ENCODE measurements at regions not wholly inside any gene's neighbourhood (a gene's known extent, or its start where the extent isn't known, plus 50 kb on each side); places are given as distances from the start of the nearest gene placed in this dataset.

DNA sequence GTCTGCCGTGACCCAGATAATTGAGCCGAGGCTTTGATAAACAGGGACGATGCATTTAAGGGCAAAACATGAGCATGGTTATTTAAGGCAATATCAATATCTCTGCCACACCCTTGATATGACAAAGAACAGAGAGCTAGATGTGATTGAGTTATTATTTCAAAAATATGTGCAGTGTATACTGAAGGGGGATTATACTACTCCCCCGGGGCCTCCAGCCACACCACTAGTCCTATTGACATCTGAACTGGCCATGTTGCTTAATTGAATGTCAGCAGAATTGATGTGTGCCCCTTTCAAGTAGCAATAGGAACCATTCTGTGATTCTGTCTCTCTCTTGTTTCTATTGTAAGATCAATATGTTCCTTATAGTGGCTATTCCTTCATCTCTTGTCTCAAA, 794.8 kb upstream of the SEL1L start:
- no peak for DNase-seq

DNA sequence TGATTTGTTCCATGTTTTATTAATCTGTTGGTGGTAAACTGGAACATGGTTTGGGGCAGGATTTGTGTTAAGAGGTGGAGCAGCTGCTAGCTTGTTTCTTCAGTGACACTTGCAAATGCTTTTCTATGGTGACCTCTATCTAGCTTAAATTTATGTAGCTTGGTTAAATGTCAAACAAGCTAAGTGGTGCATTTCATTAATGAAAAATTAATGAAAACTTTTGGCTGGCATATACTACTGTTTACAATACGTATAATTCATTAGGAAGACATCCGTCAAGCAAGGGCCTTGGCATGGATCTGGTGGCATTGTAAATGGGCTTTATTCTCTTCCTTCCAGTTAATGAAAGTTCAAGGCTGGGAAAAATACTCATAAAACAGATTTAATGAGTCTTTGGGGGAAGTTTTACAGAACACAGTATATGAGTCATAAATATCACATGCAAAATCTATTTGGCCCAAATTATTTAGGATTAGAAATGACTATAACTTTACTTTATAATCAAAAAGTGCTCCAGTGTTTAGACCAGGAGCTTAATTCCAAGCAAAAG, 807.7 kb upstream of the SEL1L start:
- no peak for DNase-seq

DNA sequence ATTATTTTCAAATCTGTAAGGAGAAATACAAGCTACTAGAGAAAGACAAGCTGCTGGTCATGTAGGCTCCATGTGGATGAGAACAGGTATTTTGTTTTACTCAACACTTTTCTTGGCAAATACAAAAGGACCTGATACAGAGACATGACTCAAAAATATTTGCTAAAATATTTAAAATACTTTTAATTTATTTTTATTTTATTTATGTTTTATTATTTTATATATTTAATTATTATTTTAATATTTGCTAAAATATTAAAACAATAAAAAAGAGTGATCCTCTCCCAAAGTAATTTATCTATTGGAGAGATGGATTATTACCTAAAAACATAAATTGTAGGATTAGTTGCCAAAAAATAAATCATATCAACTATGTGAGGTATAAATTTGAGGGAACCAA, 808.9 kb upstream of the SEL1L start:
- no peak for DNase-seq

DNA sequence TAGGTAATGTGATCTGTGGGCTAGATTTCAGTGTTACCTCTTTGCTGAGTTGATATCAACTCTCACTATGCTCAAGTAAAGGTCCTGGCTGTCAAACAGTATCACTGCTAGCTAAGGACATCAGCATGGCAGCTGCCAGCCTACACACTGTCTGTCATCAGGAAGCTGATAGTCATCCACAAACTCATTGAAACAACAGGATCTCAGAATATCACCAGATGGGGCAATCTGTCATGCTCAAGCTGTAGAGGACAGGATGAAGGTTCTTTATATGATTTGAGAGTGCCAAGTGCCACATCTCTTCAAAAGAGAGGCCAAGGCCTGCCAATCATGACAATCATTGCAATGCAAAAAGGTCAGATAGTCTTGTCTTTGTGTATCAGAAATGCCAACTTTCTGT, 811.5 kb upstream of the SEL1L start:
- DNase-seq, result no peak

DNA sequence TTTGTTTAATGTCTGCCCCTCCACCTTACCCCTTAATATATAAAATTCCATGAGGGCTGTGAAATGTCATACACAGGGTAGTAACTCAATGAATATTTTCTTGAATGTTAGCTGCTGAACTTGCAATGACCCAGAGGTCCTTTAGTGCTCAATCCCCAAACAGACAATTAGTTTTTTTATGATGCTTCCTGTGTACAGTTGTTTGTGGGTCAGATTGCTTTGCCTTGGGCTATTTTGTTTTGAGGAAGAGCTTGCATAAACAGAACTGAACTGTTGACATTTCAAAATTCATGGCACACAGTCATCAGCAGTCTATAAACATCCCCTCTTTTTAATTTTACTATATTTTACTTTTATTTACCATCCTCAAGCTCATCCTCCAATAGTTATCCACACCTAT, 820.5 kb upstream of the SEL1L start:
- DNase-seq, result no peak

DNA sequence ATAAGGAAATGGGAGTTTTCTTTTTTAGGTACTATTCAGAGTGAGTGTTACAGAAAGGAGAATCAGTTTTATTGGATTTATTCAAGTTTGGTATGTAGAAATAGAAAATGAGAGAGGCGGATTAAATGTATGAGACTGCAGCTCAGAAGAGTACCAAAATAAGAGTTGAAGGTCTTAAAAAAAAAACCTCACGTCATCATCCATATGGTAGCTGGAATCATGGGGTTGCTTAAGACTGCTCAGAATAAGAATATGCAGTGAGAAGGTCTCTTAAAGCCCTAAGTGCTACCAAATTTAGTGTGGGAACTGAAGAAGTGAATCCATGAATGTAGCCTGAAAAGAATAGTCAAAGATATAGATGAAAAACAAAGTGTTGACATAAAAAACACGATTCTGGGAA, 825.5 kb upstream of the SEL1L start:
- peak in 1 of 58 donors; percentile 6 for DNase-seq

DNA sequence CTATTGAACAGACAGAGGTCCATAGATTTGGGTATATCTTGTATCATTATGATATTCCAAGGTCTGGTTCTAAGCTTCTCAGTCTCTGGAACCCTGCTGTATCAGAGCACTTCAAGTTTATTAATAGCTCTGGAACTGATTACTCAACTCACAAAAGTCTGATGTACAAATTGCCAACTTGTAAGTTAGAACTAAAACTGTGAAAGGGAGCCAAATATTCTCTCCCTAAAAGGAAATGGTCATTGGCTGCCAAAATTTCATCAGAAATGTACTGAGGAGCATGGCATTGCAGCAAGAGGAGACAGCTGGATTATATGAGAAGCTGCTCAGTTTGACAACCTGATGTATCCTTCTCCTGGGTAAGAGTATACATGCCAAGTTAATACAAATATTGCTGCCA, 828.8 kb upstream of the SEL1L start:
- DNase-seq, result peak in 1 of 58 donors; percentile 5

DNA sequence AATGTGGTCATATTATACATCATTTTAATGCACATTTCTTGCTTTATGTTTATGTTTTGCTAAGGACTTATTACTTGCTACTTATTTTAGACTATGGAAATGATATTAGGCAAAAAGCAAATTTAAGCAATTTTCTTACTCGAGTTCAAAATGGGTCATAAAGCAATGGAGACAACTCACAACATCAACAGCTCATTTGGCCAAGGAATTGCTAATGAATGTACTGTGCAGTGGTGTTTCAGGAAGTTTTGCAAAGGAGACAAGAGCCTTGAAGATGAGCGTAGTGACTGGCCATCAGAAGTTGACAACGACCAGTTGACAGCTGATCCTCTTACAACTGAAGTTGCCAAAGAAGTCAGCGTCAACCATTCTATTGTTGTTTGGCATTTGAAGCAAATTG, 831.8 kb upstream of the SEL1L start:
- no peak for DNase-seq

DNA sequence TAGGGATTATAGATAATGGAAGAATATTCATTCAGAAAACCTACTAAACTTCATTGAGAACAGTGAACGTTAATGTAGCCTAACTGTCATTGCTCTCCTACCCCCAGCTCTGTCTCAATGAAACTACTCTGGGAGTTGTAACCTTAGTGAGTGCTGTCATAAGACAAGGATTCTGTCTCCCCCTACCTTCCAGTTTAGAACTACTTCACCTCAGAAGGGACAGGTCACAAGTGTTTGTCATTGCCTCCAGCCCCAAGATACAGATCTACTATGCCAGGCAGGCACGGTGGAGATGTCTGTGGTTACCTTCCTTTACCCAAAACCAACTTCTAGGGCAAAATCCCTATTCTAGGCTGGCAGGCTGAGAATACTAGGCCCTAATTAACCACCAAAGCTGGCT, 833.1 kb upstream of the SEL1L start:
- no peak for DNase-seq

DNA sequence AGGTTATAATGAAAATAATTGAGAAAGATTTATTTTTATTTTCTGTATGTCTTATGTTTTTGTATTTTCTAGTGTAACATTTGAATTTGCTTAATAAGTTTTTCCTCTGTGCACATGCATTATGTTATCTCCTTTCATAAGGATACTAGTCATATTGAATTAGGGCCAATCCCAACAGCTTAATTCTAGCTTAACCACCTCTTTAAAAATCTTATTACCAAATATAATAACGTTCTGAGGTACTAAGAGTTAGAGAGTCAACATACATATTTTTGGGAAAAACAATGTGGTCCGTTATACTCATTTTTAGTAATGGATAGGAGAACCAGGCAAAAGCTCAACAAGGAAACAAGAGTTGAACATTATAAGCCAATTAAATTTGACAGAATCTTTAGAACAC, 845.6 kb upstream of the SEL1L start:
- no peak for DNase-seq

DNA sequence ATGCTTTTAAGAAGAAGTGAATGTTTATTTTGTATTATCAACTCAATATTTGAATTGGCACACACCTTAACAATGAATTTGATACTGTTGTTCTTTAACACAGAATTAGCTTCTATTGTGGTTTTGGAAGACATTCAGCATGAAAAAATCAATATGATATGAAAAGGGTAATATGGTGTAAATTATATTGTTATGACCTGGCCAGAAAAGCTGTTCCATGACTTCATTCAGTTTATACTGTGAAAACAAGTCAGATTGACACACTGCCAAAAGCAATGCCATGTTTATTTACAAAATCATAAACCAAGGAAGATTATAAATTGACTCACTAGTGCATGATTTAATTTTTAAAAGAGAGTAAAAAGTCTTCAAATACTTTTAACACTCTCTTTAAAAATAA, 851.4 kb upstream of the SEL1L start:
- DNase-seq, result no peak

DNA sequence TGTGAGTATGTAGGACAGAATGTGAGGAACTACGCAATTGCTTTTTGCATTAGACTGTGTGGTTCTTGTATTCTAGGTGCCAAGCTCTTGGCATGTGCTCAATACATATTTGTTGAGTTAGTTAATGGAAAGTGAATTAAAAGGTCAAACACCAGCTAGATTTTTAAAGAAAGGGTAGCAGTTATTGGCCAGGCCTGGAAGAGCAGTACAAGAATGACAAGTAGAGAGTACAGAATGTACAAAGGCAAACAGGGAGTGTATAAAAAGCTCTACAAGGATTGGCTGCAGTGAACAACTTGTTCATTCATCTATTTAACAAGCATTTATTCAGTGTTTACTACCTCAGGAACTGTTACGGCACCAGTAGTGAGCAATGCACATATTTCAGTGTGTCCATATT, 854.0 kb upstream of the SEL1L start:
- DNase-seq, result peak in 4 of 58 donors; percentile 1 to 70 (median 6)

DNA sequence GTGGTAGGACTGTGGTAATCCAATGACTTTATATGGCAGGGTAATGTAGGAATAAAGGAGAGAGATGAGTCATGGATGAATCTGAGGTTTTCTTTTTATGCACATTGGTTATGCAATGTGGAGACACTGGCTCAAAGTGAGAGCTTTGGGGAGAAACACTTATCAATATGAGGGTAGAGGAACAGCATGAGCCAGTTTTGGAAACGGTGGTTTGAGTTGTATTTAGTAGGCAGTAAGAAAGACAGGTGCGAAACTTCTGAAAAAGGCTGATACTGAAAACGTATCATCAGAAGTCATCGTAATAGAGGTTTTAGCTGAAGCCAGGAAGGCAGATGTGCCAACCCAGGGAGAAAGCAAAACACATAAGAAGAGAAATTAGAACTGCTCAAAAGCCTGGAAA, 854.8 kb upstream of the SEL1L start:
- peak in 1 of 58 donors; percentile 12 for DNase-seq

DNA sequence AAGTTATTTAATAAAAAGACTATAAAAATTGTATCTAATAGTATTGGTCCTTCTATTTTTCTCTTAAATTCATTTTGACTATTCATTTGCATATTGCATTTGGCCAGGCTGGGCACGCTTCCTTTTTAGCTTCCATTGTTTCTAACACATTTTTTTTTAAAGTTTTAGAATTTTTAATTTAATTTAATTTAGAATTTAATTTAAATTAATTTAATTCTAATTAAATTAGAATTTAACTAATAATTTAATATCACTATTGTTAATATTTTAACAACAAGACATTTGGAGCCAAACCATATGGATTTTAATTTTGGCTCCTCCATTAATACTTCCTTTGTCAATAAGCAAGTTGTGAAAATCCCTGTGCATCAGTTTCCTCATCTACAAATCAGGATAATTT, 856.9 kb upstream of the SEL1L start:
- no peak for DNase-seq

DNA sequence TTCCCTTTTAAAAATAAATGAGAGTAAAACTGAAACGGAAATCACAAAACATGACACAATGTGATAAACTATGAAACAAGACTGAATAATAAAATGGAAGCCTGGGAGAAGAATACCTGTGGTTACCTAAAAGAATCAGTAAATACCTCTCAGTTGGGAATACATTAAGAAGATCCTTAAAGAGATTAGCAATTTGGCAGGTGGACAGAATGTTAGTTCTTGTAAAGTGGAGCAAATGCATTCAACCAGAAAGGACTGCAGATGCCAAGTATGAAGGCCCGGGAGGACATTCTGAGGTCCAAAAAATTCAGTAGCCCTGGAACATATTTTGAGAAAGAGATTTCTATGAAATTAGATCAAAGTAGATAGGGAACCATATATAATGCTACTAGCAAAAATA, 861.3 kb upstream of the SEL1L start:
- DNase-seq, result no peak

DNA sequence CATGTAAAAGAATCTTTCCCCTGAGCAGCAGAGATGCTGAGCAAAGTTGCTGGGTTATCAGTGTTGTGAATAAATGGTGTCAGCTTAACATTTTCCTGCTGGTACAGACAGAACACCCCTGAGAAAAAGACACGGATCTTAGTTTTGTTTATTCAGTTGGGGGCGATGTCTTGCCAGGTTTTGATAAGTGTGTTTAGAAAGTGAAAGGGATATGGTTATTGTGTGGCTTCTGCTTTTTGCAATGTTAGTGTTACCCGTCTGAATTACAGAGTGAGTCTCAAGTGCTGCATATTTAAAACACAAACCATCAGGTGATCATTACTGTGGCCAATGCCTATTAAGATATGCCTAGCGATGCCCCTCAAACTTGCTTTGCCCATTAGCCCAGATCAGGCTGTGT, 864.6 kb upstream of the SEL1L start:
- DNase-seq, result no peak

DNA sequence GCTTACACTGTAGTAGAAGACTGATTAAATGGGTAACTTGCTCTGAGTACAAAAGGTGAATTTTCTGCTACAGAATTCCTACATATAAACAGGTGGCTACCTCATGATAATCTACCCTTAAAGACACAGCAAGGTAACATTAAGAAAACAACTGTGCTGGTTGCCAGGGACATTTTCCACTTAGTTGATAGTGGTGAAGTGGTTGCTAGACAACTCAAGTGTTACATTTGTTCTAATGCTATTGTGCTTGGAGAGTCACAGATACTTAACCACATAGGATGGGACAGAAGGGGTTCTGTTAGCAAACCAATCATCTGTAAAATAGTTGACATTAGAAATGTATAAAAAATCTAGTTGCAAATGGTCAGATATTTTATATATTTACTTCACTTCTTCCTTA, 870.3 kb upstream of the SEL1L start:
- no peak for DNase-seq

DNA sequence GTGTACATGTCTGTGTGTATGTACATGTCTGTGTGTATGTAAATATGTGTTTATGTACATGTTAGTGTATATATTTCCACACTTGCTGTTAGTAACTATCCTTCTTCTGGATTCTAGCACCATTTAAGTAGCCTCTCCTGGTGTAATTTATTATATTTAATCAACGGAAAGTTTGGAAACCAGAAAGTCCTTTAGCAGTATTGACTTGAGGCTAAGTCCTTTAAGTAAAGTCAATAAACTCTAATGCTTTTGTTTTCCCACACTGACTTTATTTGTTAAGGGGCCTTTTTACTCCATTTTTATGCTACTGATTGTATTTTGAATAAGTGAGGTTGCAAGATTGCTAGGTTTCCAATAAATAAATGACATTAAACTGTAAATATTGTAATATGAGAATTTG, 876.4 kb upstream of the SEL1L start:
- DNase-seq, result no peak

DNA sequence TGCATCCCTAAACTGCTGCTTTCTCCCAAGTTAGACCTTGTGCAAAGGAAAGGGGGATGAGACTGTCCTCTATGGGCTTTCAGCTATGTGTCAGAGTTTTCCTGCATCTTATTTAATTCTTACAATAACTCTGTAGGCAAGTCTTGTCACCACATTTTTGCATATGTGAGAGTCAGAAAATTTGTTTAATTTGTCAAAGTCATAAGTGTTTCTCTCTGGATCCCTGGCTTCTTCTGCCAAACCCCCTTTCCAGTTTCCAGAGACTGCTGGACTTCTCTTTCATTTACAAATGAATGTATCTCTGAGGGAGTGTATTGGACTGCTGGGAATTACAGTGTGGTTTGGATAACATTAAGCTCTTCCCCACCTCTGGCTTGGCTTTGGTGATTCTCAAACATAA, 877.6 kb upstream of the SEL1L start:
- no peak for DNase-seq

DNA sequence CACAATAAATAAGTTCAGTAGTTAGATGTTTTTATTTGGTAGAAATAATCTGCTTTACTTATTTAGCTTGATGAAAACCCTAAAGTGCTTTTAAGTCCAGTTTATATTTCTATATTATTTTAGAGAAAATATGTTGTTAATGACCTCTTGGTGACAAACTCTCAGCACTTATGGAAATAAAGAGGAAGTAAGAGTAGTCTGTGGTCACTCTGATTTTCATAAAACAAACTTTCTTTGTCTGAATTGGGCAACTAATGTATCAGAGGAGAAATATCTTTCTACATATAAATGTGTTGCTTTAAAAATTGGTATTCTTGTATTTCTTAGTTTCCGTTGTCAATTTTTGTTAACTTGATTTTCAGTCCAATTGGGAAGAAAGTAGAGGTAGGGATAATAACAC, 878.9 kb upstream of the SEL1L start:
- DNase-seq, result no peak

DNA sequence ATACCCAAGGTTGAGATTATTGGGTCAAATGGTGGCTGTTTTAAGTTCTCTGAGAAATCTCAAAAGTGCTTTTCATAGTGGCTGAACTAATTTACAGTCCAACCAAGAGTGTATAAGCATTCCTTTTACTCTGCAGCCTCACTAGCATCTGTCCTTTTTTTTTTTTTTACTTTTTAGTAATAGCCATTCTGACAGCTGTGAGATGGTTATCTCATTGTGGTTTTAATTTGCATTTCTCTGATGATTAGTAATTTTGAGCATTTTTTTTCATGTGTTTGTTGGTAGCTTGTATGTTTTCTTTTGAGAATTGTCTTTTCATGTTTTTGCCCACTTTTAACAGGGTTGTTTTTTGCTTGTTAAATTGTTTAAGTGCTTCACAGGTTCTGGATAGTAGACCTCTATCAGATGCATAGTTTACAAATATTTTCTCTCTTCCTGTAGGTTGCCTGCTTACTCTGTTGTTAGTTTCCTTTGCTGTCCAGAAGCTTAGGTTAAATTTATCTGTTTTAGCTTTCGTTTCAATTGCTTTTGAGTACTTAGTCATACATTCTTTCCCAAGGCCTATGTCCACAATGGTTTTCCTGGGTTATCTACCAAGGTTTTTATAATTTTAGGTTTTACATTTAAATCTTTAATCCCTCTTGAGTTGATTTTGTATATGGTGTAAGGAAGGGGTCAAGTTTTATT, 881.3 kb upstream of the SEL1L start:
- no peak for DNase-seq

DNA sequence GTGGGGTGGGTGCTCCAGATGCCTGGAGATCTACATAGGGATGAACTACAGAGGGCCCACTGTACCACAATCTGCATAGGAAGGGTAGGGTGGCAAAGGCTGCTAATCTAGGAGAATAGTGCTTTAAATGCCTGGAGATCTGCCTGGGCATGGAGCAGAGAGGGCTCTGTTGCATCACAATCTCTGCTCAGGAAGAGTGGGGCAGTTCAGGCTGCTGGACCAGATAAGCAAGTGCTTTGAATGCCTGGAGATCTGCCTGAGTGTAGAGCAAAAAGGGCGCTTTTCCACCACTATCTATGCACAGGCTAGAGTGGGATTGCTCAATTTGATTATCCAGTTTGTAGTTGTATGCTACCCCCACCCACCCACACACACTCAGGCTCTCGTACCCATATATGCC, 886.3 kb upstream of the SEL1L start:
- DNase-seq, result no peak

DNA sequence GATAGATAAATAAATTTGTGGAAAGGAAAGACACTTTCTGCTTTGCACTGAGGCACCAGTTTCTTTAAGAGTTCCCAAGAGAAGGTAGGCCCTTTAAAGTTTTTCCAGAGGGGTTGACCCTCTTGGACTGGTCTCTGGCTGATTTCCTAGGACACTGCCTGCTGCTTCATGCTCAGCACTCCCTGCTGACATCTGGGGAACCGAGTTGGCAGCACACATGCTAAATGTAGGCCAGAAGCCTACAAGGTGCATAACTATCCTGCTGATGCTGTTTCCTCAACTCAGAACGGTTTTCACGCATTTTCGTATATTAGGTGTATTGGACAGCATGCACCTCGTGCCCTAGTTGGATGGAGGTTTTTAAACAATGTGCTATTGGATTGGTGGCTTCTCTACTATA, 887.2 kb upstream of the SEL1L start:
- DNase-seq, result peak in 1 of 58 donors; percentile 5

DNA sequence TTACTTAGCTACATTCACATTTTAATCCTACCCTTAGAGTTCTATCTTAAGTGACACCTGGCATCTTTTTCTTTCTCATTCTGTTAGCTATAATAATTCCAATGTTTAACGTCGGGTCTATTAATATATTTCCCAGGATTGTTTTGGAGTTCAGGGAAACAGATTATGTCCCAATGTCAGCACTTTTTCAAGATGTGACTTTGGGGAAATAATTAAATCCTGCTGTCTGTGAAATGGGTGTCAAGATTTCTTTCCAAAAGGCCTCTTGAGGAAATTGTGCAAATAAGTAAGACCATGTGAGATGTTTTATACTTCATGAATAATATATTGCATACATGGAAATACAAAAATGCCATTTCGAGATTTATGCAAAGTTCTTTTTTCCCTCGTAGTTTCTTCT, 887.6 kb upstream of the SEL1L start:
- DNase-seq, result no peak
